Heart left ventricle (tissue), 16 donors: ENCODE measurements at regions not wholly inside any gene's neighbourhood (a gene's known extent, or its start where the extent isn't known, plus 50 kb on each side); places are given as distances from the start of the nearest gene placed in this dataset.

Experiments
- ATAC-seq, 4 donors: fragments of 200-7000 bp; cut with Tn5 transposase; one replicate each; pipeline ENCODE4 v1.9.1; 2020 to 2022; ENCODE audit warnings: moderate library complexity in 4 of 4, mild to moderate bottlenecking in 3 of 4, moderate number of reproducible peaks in 1 of 4
- DNase-seq, 5 donors: peaks; one replicate each; pipeline ENCODE4 v3.0.0-alpha.2; 2020
- H3K27ac ChIP-seq, 12 donors: fragments of 200-600 bp; sonication (generic) in 4 of 12; one replicate each; pipeline versions ENCODE4 v1.5.0 to v1.8.0; 2016 to 2022; ENCODE audit warnings: mild to moderate bottlenecking in 2 of 12
- H3K27me3 ChIP-seq, 9 donors: fragments of 200-600 bp; sonication (generic) in 2 of 9; one replicate each; pipeline versions ENCODE4 v1.5.1 to v1.8.0; 2016 to 2022; ENCODE audit warnings: mild to moderate bottlenecking in 3 of 9
- H3K36me3 ChIP-seq, 9 donors: fragments of 200-600 bp; sonication (generic) in 2 of 9; one replicate each; pipeline versions ENCODE4 v1.5.0 to v1.8.0; 2018 to 2022; ENCODE audit warnings: mild to moderate bottlenecking in 2 of 9
- H3K4me1 ChIP-seq, 12 donors: fragments of 200-600 bp; sonication (generic) in 4 of 12; one replicate each; pipeline versions ENCODE4 v1.5.0 to v1.8.0; 2016 to 2022; ENCODE audit warnings: mild to moderate bottlenecking in 3 of 12
- H3K4me3 ChIP-seq, 12 donors: fragments of 200-600 bp; sonication (generic) in 4 of 12; one replicate each; pipeline versions ENCODE4 v1.5.0 to v1.8.0; 2017 to 2022; ENCODE audit warnings: mild to moderate bottlenecking in 9 of 12, moderate library complexity in 4 of 12
- H3K9me3 ChIP-seq, 12 donors: fragments of 200-600 bp; sonication (generic) in 4 of 12; one replicate each; pipeline versions ENCODE4 v1.5.0 to v1.8.0; 2016 to 2022; ENCODE audit warnings: mild to moderate bottlenecking in 1 of 12
- POLR2A ChIP-seq, 2 donors: fragments of 450-650 bp; IDR thresholded peaks; one replicate each; pipeline ENCODE4 v1.6.1; 2017; ENCODE audit warnings: antibody characterized with exemption in 2 of 2, mild to moderate bottlenecking in 2 of 2, moderate library complexity in 2 of 2
- WGBS, 4 donors: extraction: QIAGEN DNeasy Blood & Tissue Kit in 2 of 4; methylation state at CpG; one replicate each; pipeline versions ENCODE4 v1.1.5 to v1.1.7; 2013 to 2018; 5-methylcytosine and 5-hydroxymethylcytosine counted together
- intact Hi-C, 10 donors: fragments of 100-400 bp; cut with DNase I; formaldehyde crosslinking; loops; one replicate each; pipeline versions ENCODE4 v1.11.1 to v1.14.2; 2022
- TF ChIP-seq, protein P1 (sequence below), 12 donors: fragments of 200-600 bp; sonication (generic) in 4 of 12; IDR thresholded peaks; one replicate each; pipeline versions ENCODE4 v1.5.0 to v1.8.0; 2018 to 2022; ENCODE audit warnings: antibody characterized with exemption in 12 of 12, mild to moderate bottlenecking in 5 of 12
- donor health status: ischemic (EF 13 %, LVEDD 7.1; RV severe dilation, severe dysfunction).
- donor health status: healthy with polysubstance abuse.
- donor health status: DM: no; HTN: yes; CAD: no.
- donor health status: DM: no; HTN: no; CAD: no.
- donor health status: ischemic (EF 25% LVEDD 6.9; RV normal size, moderate dysfunction).
- donor health status: ischemic (EF 25% LVEDD 5.7; RV mildly dilated, moderate dysfunction).
- donor health status: healthy.
- donor health status: DM: yes; HTN: yes; CAD: no.
- donor health status: ischemic (EF 35%, LVEDD 5.7; RV mildly dilated, moderate dysfunction).
- donor health status: nonischemic (EF 11% LVEDD 7.7; RV severe dilation, severe dysfunction).
- donor health status: DM: yes; HTN: yes; CAD: no.
- donor health status: PGD.
- donor health status: ischemic (EF 29% LVEDD 5.4; RV normal size, mild dysfunction).
- donor health status: nonischemic (EF 23%, LVEDD 6.1; RV moderate dilation, normal function).

DNA sequence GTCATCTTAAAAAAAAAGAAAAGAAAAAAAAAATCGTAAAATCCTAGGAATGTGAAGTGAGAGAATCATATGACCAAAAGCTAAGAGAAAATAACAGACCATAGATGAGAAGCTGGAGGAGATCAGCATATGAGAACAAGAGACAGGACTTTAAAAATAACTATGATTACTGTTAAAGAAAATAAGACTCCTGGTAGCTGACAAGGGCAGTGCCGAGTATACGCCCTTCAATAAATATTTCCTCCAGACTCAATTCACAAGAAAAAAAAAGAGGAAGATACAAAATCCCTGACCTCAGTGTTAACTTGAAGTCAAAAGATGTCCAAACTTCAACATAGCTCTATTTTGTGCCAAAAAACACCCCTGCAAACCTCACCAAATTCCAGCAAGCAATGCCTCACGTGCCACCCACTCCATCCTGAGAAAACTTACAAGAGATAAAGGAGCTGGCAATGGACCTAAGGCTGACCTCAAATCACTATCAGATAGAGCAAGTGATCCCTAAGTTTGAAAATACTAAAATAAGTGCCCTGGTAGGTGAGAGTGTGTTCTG is 817.2 kb downstream of the SOCS6 start:
- Histone ChIP-seq H3K36me3 (no peaks in the 10 kb centered on the region), H3K27me3 (no peaks in the 10 kb centered on the region), H3K27ac (peak overlapping the region in 10 of 12 donors; percentile 9 to 74 (median 34)), H3K4me1 (peaks cover 0 to 24% (median 0%) of the 10 kb centered on the region in 12 donors), H3K4me3 (no peak overlapping the region), H3K9me3 (peaks cover 0 to 5% (median 0%) of the 10 kb centered on the region in 12 donors)
- DNase-seq (no peak), ATAC-seq (no peak)
- TF ChIP-seq, protein P1, sequence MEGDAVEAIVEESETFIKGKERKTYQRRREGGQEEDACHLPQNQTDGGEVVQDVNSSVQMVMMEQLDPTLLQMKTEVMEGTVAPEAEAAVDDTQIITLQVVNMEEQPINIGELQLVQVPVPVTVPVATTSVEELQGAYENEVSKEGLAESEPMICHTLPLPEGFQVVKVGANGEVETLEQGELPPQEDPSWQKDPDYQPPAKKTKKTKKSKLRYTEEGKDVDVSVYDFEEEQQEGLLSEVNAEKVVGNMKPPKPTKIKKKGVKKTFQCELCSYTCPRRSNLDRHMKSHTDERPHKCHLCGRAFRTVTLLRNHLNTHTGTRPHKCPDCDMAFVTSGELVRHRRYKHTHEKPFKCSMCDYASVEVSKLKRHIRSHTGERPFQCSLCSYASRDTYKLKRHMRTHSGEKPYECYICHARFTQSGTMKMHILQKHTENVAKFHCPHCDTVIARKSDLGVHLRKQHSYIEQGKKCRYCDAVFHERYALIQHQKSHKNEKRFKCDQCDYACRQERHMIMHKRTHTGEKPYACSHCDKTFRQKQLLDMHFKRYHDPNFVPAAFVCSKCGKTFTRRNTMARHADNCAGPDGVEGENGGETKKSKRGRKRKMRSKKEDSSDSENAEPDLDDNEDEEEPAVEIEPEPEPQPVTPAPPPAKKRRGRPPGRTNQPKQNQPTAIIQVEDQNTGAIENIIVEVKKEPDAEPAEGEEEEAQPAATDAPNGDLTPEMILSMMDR (IDR thresholded peaks at IDR 0.05): no peak
- no peak for TF ChIP-seq POLR2A (IDR thresholded peaks at IDR 0.05)
- intact Hi-C loops: loop anchor here in 1 of 10 donors (10.0 kb wide), 1 partner anchor 61 kb away; no protein-coding TSS in a partner anchor
- 31 to 64% (median 40%) methylated on average over 4 of the region's 4 CpGs for WGBS, 4 donors

DNA sequence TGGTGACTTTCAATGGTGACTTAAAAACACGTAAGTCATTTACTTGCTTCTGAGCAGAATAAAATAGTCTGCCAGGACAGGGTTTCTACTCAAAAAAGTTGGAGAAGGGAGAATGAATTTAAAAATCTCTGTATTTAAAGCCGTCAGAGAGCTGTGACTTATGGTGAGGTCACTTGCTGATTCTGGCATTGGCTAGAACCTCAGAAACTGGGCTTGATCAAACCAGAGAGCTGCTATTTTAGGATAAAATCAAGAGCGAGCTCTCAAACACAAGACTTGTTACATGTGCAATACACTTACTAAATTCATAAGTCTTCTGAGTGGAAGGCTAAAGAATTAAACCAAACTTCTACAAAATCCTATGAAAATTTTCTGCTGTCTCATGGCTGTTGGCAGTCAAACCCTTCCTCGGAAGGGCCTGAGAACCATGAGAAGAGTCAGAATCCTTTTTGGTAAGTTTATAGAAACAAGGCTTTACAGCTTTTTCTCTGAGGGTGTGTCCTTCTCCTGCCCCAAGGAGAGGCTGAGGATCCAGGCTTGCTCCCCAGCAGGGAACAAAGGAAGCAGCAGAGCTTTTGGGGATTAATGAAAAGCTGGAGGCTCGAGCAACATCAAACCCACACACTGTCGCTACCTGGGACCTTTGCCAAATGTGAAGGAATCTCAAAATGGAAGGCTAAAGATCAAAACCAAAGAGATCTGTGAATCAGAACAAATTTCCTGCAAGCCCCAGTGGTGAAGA is 816.4 kb downstream of the SOCS6 start:
- ATAC-seq: peak in 2 of 4 donors; percentile 32 to 33
- intact Hi-C loops: loop anchor here in 1 of 10 donors (10.0 kb wide), 1 partner anchor 60 kb away; no protein-coding TSS in a partner anchor
- Histone ChIP-seq H3K4me3 (peak overlapping the region in 1 of 12 donors; percentile 14), H3K4me1 (peaks cover 0 to 24% (median 0%) of the 10 kb centered on the region in 12 donors), H3K9me3 (peaks cover 0 to 5% (median 0%) of the 10 kb centered on the region in 12 donors), H3K27me3 (no peaks in the 10 kb centered on the region), H3K36me3 (no peaks in the 10 kb centered on the region), H3K27ac (peak overlapping the region in 11 of 12 donors; percentile 3 to 74 (median 31))
- TF ChIP-seq, protein P1 (IDR thresholded peaks at IDR 0.05): no peak
- TF ChIP-seq POLR2A (IDR thresholded peaks at IDR 0.05): no peak
- WGBS, 4 donors: 42 to 51% (median 46%) methylated on average over 6 of the region's 6 CpGs
- DNase-seq: peak in 1 of 5 donors; percentile 8

DNA sequence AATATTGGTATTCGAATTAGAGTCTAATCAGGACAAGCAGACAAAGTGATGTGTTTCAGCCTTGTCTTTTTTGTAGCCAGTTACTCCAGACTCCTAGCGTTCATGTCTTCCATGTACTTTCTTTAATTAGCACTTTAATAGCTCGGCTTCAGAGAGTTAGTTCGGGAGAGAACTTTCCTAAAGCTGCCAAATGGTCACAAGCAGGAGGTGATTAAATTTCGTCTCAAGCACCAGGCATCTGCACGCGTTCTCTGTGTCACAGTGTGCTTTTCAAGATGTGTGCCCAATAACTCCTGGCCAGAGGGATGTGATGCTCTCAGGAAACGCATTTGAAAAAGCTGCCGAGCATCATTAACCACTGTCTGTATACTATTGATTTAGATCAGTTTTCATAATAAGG is 790.8 kb downstream of the SOCS6 start:
- H3K4me1 ChIP-seq: no peaks in the 10 kb centered on the region
- intact Hi-C loops: no loop called here
- WGBS, 4 donors: 56 to 68% (median 62%) methylated on average over 9 of the region's 9 CpGs

DNA sequence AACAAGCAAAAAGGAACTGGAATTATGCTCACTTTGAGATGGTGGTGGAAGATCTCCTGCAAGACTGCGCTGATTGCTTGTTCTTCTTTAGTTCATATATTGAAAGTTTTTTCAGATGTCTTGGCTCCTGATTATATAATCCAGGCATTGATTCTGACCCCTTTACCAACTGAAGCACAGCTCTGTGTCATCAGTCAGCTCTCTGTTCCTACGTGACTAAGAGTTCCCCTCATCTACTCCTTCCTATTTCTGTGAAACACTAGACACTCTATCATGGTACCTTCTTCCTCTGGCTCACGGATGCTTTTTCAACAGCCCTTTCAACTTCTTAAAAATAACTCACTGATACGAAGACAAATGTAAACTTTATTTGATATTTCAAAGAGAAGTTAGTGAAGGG is 788.6 kb downstream of the SOCS6 start:
- intact Hi-C loops: no loop called here
- H3K27ac ChIP-seq: no peak overlapping the region
- no peak for DNase-seq
- 56 to 59% (median 57%) methylated on average over 4 of the region's 4 CpGs for WGBS, 4 donors
- H3K4me1 ChIP-seq: no peaks in the 10 kb centered on the region
- no peak overlapping the region for H3K4me3 ChIP-seq
- no peaks in the 10 kb centered on the region for H3K27me3 ChIP-seq
- no peaks in the 10 kb centered on the region for H3K36me3 ChIP-seq
- no peak for ATAC-seq
- no peaks in the 10 kb centered on the region for H3K9me3 ChIP-seq
- TF ChIP-seq, protein P1 (IDR thresholded peaks at IDR 0.05): no peak
- no peak for TF ChIP-seq POLR2A (IDR thresholded peaks at IDR 0.05)

More for the DNA sequence above, 790.8 kb downstream of the SOCS6 start:
- no peak for TF ChIP-seq POLR2A (IDR thresholded peaks at IDR 0.05)
- TF ChIP-seq, protein P1 (IDR thresholded peaks at IDR 0.05): no peak
- H3K4me3 ChIP-seq: no peak overlapping the region
- DNase-seq (no peak), ATAC-seq (no peak)
- no peaks in the 10 kb centered on the region for H3K9me3 ChIP-seq
- no peaks in the 10 kb centered on the region for H3K27me3 ChIP-seq
- H3K27ac ChIP-seq: no peak overlapping the region
- no peaks in the 10 kb centered on the region for H3K36me3 ChIP-seq
